ENCODE measurements at regions not wholly inside any gene's neighbourhood (a gene's known extent, or its start where the extent isn't known, plus 50 kb on each side); places are given as distances from the start of the nearest gene placed in this dataset.

GRCh38 chr5:26727916-26728315 lies 310.5 kb downstream of the CDH9 start:
- TF ChIP-seq CTCF (IDR thresholded peaks at IDR 0.05) = no peak
- intact Hi-C loops (cut with DNase I) = no loop called here

GRCh38 chr5:26719803-26720202 lies 318.6 kb downstream of the CDH9 start:
- Histone ChIP-seq H3K4me1 (no peaks in the 10 kb centered on the region), H3K27ac (no peak overlapping the region), H3K9me3 (peaks cover 0 to 6% of the 10 kb centered on the region in 2 donors), H3K27me3 (no peaks in the 10 kb centered on the region), H3K36me3 (no peaks in the 10 kb centered on the region), H3K4me3 (no peak overlapping the region)
- DNase-seq = no peak
- no peak for TF ChIP-seq CTCF (IDR thresholded peaks at IDR 0.05)
- intact Hi-C loops (cut with DNase I) = no loop called here
- ATAC-seq = no peak

More at GRCh38 chr5:26727916-26728315, 310.5 kb downstream of the CDH9 start:
- no peak overlapping the region for H3K27ac ChIP-seq
- peaks cover 0 to 19% of the 10 kb centered on the region in 2 donors for H3K9me3 ChIP-seq
- no peaks in the 10 kb centered on the region for H3K36me3 ChIP-seq
- DNase-seq (no peak), ATAC-seq (no peak)
- no peaks in the 10 kb centered on the region for H3K4me1 ChIP-seq
- H3K27me3 ChIP-seq = no peaks in the 10 kb centered on the region
- no peak overlapping the region for H3K4me3 ChIP-seq

- H3K9me3 ChIP-seq = no peaks in the 10 kb centered on the region
- no peaks in the 10 kb centered on the region for H3K27me3 ChIP-seq
- intact Hi-C loops (cut with DNase I) = no loop called here
- no peaks in the 10 kb centered on the region for H3K36me3 ChIP-seq
- no peak overlapping the region for H3K4me3 ChIP-seq
- DNase-seq (peak in 2 of 4 donors; percentile 1 to 27), ATAC-seq (peak; percentile 41)
- H3K4me1 ChIP-seq = no peaks in the 10 kb centered on the region
- peak; percentile 14 to 15 for TF ChIP-seq CTCF (IDR thresholded peaks at IDR 0.05)
- no peak overlapping the region for H3K27ac ChIP-seq
Measured at GRCh38 chr5:26700759-26701384, 337.5 kb downstream of the CDH9 start.

GRCh38 chr5:26692952-26693351 lies 345.4 kb downstream of the CDH9 start:
- Histone ChIP-seq H3K4me3 (no peak overlapping the region), H3K4me1 (no peaks in the 10 kb centered on the region), H3K27me3 (no peaks in the 10 kb centered on the region), H3K36me3 (no peaks in the 10 kb centered on the region), H3K9me3 (no peaks in the 10 kb centered on the region), H3K27ac (no peak overlapping the region)
- no peak for TF ChIP-seq CTCF (IDR thresholded peaks at IDR 0.05)
- no peak for ATAC-seq
- no peak for DNase-seq
- intact Hi-C loops (cut with DNase I) = no loop called here

GRCh38 chr5:26691486-26691885 lies 346.9 kb downstream of the CDH9 start:
- H3K27ac ChIP-seq = no peak overlapping the region
- intact Hi-C loops (cut with DNase I) = no loop called here
- H3K27me3 ChIP-seq = no peaks in the 10 kb centered on the region
- ATAC-seq (no peak), DNase-seq (no peak)
- no peaks in the 10 kb centered on the region for H3K4me1 ChIP-seq
- TF ChIP-seq CTCF (IDR thresholded peaks at IDR 0.05) = no peak
- H3K36me3 ChIP-seq = no peaks in the 10 kb centered on the region
- H3K4me3 ChIP-seq = no peak overlapping the region
- H3K9me3 ChIP-seq = no peaks in the 10 kb centered on the region

Measured in left lung (tissue), 4 donors.